ENCODE measurements at regions not wholly inside any gene's neighbourhood (a gene's known extent, or its start where the extent isn't known, plus 50 kb on each side); places are given as distances from the start of the nearest gene placed in this dataset.

DNA sequence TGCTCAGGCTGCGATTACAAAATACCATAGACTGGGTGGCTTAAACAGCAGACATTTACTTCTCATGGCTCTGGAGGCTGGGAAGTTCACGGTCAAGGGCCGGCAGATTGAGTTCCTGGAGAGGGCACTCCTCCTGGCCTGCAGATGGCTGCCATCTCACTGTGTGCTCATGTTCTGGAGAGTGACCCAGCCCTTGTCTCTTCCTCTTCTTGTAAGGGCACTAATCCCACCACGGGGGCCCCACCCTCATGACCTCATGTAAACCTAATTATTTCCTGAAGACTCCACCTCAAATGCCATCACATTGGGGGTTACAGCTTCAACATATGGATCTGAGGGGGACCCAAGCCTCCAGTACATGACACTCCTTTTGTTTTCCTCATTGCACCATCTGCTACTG, 56.0 kb upstream of the CLDN10 start:
- DNase-seq (ENCODE audit: low read depth in 3 of 3, low spot score in 1 of 3): no peak

DNA sequence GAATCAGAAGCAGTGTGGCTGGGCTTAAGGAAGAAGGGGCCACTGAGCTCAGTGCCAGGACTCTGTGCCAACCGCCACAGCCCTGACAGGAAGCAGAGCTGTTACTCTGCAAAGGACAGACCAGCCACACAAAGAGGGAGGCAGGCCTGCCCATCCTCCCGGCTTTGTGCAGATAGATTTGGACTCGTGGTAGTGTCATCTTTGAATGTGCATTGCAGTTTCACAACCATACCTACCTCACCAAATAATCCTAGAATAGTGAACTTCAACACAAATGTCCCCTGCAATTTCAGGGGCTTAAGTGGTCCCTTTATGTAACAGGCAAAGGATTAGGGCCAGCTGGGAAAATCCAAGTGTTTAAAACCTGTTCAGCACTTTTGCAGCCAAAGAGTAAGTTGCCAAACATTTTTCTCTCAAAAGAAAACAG, 55.1 kb upstream of the CLDN10 start:
- DNase-seq (ENCODE audit: low read depth in 3 of 3, low spot score in 1 of 3): no peak

DNA sequence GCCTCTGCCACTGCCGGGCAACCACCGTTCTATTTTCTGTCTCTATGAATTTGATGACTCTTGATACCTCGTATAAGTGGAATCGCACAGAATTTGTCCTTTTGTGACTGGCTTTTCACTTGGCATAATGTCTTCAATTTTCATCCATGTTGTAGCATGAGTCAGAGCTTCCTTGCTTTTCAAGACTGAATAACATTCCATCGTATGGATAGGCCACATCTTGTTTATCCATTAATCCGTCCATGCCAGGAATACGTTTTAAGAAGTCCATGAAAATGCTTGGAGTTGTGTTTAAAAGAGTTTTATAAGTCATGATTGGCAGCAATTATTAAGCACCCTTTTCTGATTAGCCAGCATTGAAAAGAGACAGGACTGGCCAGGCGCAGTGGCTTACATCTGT, 53.6 kb upstream of the CLDN10 start:
- DNase-seq (ENCODE audit: low read depth in 3 of 3, low spot score in 1 of 3): no peak

GRCh38 chr13:95499811-95500712, 52.5 kb upstream of the CLDN10 start:
- DNase-seq (ENCODE audit: low read depth in 3 of 3, low spot score in 1 of 3): no peak

DNA sequence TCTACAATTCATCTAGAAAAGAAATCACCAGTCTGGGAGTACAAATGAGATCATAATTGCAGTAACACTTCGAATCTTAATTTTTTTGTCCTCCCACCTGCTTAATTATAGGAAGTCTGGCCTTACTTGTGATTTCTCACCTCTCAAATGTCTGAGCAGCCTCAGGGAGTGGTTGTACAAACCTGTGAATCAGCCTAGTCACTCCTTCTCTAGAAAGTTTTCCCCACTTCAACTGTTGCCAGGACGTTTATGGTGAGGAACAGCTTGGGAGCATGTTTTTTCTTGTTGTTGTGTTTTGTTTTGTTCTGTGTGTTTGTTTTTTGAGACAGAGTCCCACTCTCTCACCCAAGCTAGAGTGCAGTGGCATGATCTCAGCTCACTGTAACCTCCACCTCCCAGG, 50.3 kb upstream of the CLDN10 start:
- no peak for DNase-seq (ENCODE audit: low read depth in 3 of 3, low spot score in 1 of 3)

All from stimulated activated CD4-positive, alpha-beta T cell treated with anti-CD3 and anti-CD28 coated beads, TNF-alpha, amount 100 ng/mL, for 1 hour (primary cell).